ENCODE measurements at regions not wholly inside any gene's neighbourhood (a gene's known extent, or its start where the extent isn't known, plus 50 kb on each side); places are given as distances from the start of the nearest gene placed in this dataset.

GRCh38 chr13:111990362-111990761, 76.6 kb upstream of the SOX1 start:
- TF ChIP-seq POLR2A (IDR thresholded peaks at IDR 0.05; ENCODE audit: low read depth, low read length) (no peak), POLR2AphosphoS5 (IDR thresholded peaks at IDR 0.05; ENCODE audit: low read depth, low read length) (no peak), POU2F2 (IDR thresholded peaks at IDR 0.05; ENCODE audit: low read depth, low read length) (no peak), TAF1 (IDR thresholded peaks at IDR 0.05; ENCODE audit: low read depth, low read length) (no peak)

All from GM12891 (cell line).